CD4-positive, alpha-beta T cell (primary cell): ENCODE measurements at regions not wholly inside any gene's neighbourhood (a gene's known extent, or its start where the extent isn't known, plus 50 kb on each side); places are given as distances from the start of the nearest gene placed in this dataset.

Experiments
- ATAC-seq: fragments of 200-7000 bp; cut with Tn5 transposase; one replicate; pipeline ENCODE4 v1.10.0; 2022; ENCODE audit warnings: mild to moderate bottlenecking; ENCODE audit not compliant: poor library complexity
- CTCF ChIA-PET: fragments of 350-600 bp; sonication (Branson Sonifier 250); formaldehyde crosslinking; loops from one replicate; lab custom pipeline; 2021; ENCODE audit warnings: antibody characterized with exemption, inconsistent platforms; lab: Charles Lee
- POLR2A ChIA-PET: fragments of 350-600 bp; sonication (Branson Sonifier 250); formaldehyde crosslinking; loops from one replicate; lab custom pipeline; 2021; ENCODE audit warnings: antibody characterized with exemption, inconsistent platforms; lab: Charles Lee
- DNase-seq, 14 experiments: peaks; one replicate each; pipeline ENCODE4 v3.0.0-alpha.2; 2013 to 2020; ENCODE audit warnings: mixed read lengths in 2 of 14
- H3K27ac ChIP-seq, 2 donors: one replicate each; pipeline versions ENCODE4 v1.5.1 to v1.7.0; 2013; ENCODE audit warnings: low read length in 2 of 2, low read depth in 1 of 2, mild to moderate bottlenecking in 1 of 2
- H3K27me3 ChIP-seq, 2 experiments: 1 replicate in 1 of 2; 2 replicates in 1 of 2; pipeline versions ENCODE4 v1.6.1 to v1.7.0; 2013; ENCODE audit warnings: low read length in 2 of 2, control low read depth in 1 of 2, mild to moderate bottlenecking in 1 of 2, moderate library complexity in 1 of 2; ENCODE audit not compliant: insufficient read depth in 2 of 2, control insufficient read depth in 1 of 2
- H3K36me3 ChIP-seq: one replicate; pipeline ENCODE4 v1.6.1; 2013; ENCODE audit warnings: low read length, control low read depth; ENCODE audit not compliant: insufficient read depth
- H3K4me1 ChIP-seq: one replicate; pipeline ENCODE4 v1.6.1; 2013; ENCODE audit warnings: low read length, control low read depth; ENCODE audit not compliant: insufficient read depth
- H3K4me3 ChIP-seq: one replicate; pipeline ENCODE4 v1.5.1; 2013; ENCODE audit warnings: mild to moderate bottlenecking, low read length, moderate library complexity
- H3K9me3 ChIP-seq, 2 experiments: 1 replicate in 1 of 2; 2 replicates in 1 of 2; pipeline versions ENCODE4 v1.6.1 to v1.7.0; 2013; ENCODE audit warnings: low read length in 2 of 2, mild to moderate bottlenecking in 2 of 2, control low read depth in 1 of 2, moderate library complexity in 1 of 2; ENCODE audit not compliant: control insufficient read depth in 1 of 2, insufficient read depth in 1 of 2
- H3K27ac Mint-ChIP-seq: one replicate; pipeline ENCODE4 v1.8.0; 2020; ENCODE audit warnings: mixed read lengths
- H3K27me3 Mint-ChIP-seq: one replicate; pipeline ENCODE4 v1.8.0; 2021; ENCODE audit warnings: mixed read lengths
- H3K36me3 Mint-ChIP-seq: one replicate; pipeline ENCODE4 v1.8.0; 2021; ENCODE audit warnings: low read depth, mixed read lengths
- H3K4me1 Mint-ChIP-seq: one replicate; pipeline ENCODE4 v1.8.0; 2021; ENCODE audit warnings: low read depth, mixed read lengths
- H3K4me3 Mint-ChIP-seq: one replicate; pipeline ENCODE4 v1.8.0; 2020; ENCODE audit warnings: mild to moderate bottlenecking, mixed read lengths
- H3K9me3 Mint-ChIP-seq: one replicate; pipeline ENCODE4 v1.8.0; 2020; ENCODE audit warnings: mixed read lengths
- intact Hi-C, 2 experiments: fragments of 100-400 bp; cut with DNase I in 1 of 2; cut with micrococcal nuclease in 1 of 2; formaldehyde crosslinking; loops; one replicate each; pipeline versions ENCODE4 v1.15.1 to v1.9.0; 2023 to 2025; cut with DNase I, micrococcal nuclease
- TF ChIP-seq, protein P1 (sequence below): fragments of 200-600 bp; IDR thresholded peaks from one replicate; pipeline ENCODE4 v1.8.0; 2022; ENCODE audit warnings: antibody characterized with exemption, mild to moderate bottlenecking

DNA sequence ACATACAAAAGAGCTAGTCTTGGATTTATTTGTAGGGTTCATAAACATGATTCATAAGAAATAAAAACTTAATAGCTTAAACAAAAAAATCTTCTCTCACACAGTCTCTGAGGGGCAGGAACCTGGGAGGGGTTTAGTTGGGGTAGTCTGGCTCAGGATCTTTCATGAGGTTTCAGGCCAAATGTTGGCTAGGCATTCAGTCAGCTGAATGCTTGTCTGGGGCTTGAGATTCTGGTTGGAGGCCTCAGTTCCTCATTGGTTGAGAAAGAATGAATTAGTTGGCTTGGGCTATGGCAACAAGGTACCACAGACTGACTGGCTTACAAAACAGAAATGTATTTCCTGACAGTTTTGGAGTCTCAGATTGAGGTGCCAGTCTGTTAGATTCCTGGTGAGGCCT, 74.3 kb downstream of the ANKRD7 start:
- no peak for ATAC-seq
- no peak for DNase-seq
- Mint-ChIP-seq H3K4me3 (no peak overlapping the region), H3K9me3 (no peaks in the 10 kb centered on the region), H3K27me3 (peaks cover 13% of the 10 kb centered on the region), H3K27ac (no peak overlapping the region), H3K4me1 (no peaks in the 10 kb centered on the region), H3K36me3 (no peaks in the 10 kb centered on the region)
- Histone ChIP-seq H3K9me3 (no peaks in the 10 kb centered on the region), H3K4me1 (no peaks in the 10 kb centered on the region), H3K4me3 (no peak overlapping the region), H3K27ac (no peak overlapping the region), H3K27me3 (peaks cover 0 to 3% of the 10 kb centered on the region in 2 experiments), H3K36me3 (no peaks in the 10 kb centered on the region)
- ChIA-PET CTCF (no interaction called here), POLR2A (no interaction called here)
- TF ChIP-seq, protein P1, sequence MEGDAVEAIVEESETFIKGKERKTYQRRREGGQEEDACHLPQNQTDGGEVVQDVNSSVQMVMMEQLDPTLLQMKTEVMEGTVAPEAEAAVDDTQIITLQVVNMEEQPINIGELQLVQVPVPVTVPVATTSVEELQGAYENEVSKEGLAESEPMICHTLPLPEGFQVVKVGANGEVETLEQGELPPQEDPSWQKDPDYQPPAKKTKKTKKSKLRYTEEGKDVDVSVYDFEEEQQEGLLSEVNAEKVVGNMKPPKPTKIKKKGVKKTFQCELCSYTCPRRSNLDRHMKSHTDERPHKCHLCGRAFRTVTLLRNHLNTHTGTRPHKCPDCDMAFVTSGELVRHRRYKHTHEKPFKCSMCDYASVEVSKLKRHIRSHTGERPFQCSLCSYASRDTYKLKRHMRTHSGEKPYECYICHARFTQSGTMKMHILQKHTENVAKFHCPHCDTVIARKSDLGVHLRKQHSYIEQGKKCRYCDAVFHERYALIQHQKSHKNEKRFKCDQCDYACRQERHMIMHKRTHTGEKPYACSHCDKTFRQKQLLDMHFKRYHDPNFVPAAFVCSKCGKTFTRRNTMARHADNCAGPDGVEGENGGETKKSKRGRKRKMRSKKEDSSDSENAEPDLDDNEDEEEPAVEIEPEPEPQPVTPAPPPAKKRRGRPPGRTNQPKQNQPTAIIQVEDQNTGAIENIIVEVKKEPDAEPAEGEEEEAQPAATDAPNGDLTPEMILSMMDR, result no peak
- intact Hi-C loops, result no loop called here

DNA sequence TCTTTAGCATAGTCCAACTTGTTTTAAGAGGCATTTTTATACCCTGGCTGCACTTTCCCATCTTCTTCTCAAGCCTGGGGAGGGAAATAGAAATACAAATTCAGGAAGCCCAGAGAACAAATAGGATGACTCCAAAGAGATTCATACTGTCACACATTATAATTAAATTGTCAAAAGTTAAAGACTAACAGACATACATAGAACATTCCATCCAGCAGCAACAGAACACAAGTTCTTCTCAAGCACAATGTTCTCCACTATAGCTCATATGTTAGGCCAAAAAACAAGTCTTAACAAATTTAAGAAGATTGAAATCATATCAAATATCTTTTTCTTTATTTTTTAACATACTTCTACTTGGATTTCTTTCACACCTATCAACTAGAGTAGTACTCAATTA, 75.7 kb downstream of the ANKRD7 start:
- peaks cover 0 to 3% of the 10 kb centered on the region in 2 experiments for H3K27me3 ChIP-seq
- Mint-ChIP-seq H3K4me1 (no peaks in the 10 kb centered on the region), H3K27me3 (peaks cover 13% of the 10 kb centered on the region), H3K4me3 (no peak overlapping the region), H3K36me3 (no peaks in the 10 kb centered on the region), H3K9me3 (no peaks in the 10 kb centered on the region), H3K27ac (no peak overlapping the region)
- H3K4me3 ChIP-seq, result no peak overlapping the region
- ATAC-seq (no peak), DNase-seq (no peak)
- H3K36me3 ChIP-seq, result no peaks in the 10 kb centered on the region
- CTCF ChIA-PET, result no interaction called here
- H3K4me1 ChIP-seq, result no peaks in the 10 kb centered on the region
- POLR2A ChIA-PET, result no interaction called here
- TF ChIP-seq, protein P1, result no peak
- intact Hi-C loops, result no loop called here
- no peak overlapping the region for H3K27ac ChIP-seq
- H3K9me3 ChIP-seq, result no peaks in the 10 kb centered on the region

- no peaks in the 10 kb centered on the region for H3K4me1 Mint-ChIP-seq
Observed at GRCh38 chr7:118304100-118304499, 79.6 kb downstream of the ANKRD7 start.

More at GRCh38 chr7:118304100-118304499, 79.6 kb downstream of the ANKRD7 start:
- H3K27ac ChIP-seq, result no peak overlapping the region
- no peaks in the 10 kb centered on the region for H3K36me3 Mint-ChIP-seq
- H3K4me3 ChIP-seq, result no peak overlapping the region
- no peaks in the 10 kb centered on the region for H3K27me3 Mint-ChIP-seq
- H3K4me1 ChIP-seq, result no peaks in the 10 kb centered on the region
- H3K36me3 ChIP-seq, result no peaks in the 10 kb centered on the region
- no peaks in the 10 kb centered on the region for H3K27me3 ChIP-seq
- H3K4me3 Mint-ChIP-seq, result no peak overlapping the region
- TF ChIP-seq, protein P1, result no peak
- H3K9me3 Mint-ChIP-seq, result peaks cover 2% of the 10 kb centered on the region
- DNase-seq (no peak), ATAC-seq (no peak)
- ChIA-PET POLR2A (no interaction called here), CTCF (no interaction called here)
- H3K9me3 ChIP-seq, result no peaks in the 10 kb centered on the region
- intact Hi-C loops, result no loop called here
- no peak overlapping the region for H3K27ac Mint-ChIP-seq
